Activated T-helper 2 cell treated with anti-CD3 and anti-CD28 coated beads, Interferon-gamma antibody, Interleukin-2, Interleukin-4, amounts not matched to agents 10 μg/mL and 5 μg/mL and 100 μg/mL, durations not matched to agents 14 hours and 24 hours and 36 hours (primary cell): ENCODE measurements at regions not wholly inside any gene's neighbourhood (a gene's known extent, or its start where the extent isn't known, plus 50 kb on each side); places are given as distances from the start of the nearest gene placed in this dataset.

Experiments used
- DNase-seq: peaks from one replicate; pipeline ENCODE4 v3.0.0; 2021; ENCODE audit warnings: low spot score
- H3K27ac Mint-ChIP-seq: one replicate; pipeline ENCODE4 v1.8.0; 2021; ENCODE audit warnings: mixed read lengths
- H3K27me3 Mint-ChIP-seq: one replicate; pipeline ENCODE4 v1.8.0; 2021; ENCODE audit warnings: low read depth, mixed read lengths
- H3K36me3 Mint-ChIP-seq: one replicate; pipeline ENCODE4 v1.8.0; 2021; ENCODE audit warnings: low read depth, mixed read lengths
- H3K4me1 Mint-ChIP-seq: one replicate; pipeline ENCODE4 v1.8.0; 2021; ENCODE audit warnings: low read depth, mixed read lengths
- H3K4me3 Mint-ChIP-seq: one replicate; pipeline ENCODE4 v1.8.0; 2021; ENCODE audit warnings: low read depth, mild to moderate bottlenecking, moderate library complexity, mixed read lengths
- H3K9me3 Mint-ChIP-seq: one replicate; pipeline ENCODE4 v1.8.0; 2021; ENCODE audit warnings: mixed read lengths
- intact Hi-C: fragments of 100-400 bp; cut with micrococcal nuclease; formaldehyde crosslinking; loops from one replicate; pipeline ENCODE4 v1.15.1; 2023

- Mint-ChIP-seq H3K4me1 (no peaks in the 10 kb centered on the region), H3K4me3 (no peak overlapping the region), H3K27me3 (no peaks in the 10 kb centered on the region), H3K36me3 (no peaks in the 10 kb centered on the region), H3K27ac (no peak overlapping the region), H3K9me3 (peaks cover 2% of the 10 kb centered on the region)
- intact Hi-C loops, result no loop called here
- DNase-seq, result no peak
These were observed 233.2 kb upstream of the MBL2 start for GRCh38 chr10:53005612-53006345.

GRCh38 chr10:53003094-53003493, 230.5 kb upstream of the MBL2 start:
- intact Hi-C loops, result no loop called here
- H3K4me3 Mint-ChIP-seq, result no peak overlapping the region
- peaks cover 4% of the 10 kb centered on the region for H3K9me3 Mint-ChIP-seq
- no peaks in the 10 kb centered on the region for H3K27me3 Mint-ChIP-seq
- no peaks in the 10 kb centered on the region for H3K36me3 Mint-ChIP-seq
- no peaks in the 10 kb centered on the region for H3K4me1 Mint-ChIP-seq
- no peak overlapping the region for H3K27ac Mint-ChIP-seq
- DNase-seq, result no peak

GRCh38 chr10:52999681-53000080, 227.1 kb upstream of the MBL2 start:
- intact Hi-C loops, result no loop called here
- no peak for DNase-seq
- no peak overlapping the region for H3K27ac Mint-ChIP-seq
- H3K27me3 Mint-ChIP-seq, result no peaks in the 10 kb centered on the region
- peaks cover 4% of the 10 kb centered on the region for H3K9me3 Mint-ChIP-seq
- no peak overlapping the region for H3K4me3 Mint-ChIP-seq
- no peaks in the 10 kb centered on the region for H3K36me3 Mint-ChIP-seq
- H3K4me1 Mint-ChIP-seq, result no peaks in the 10 kb centered on the region

GRCh38 chr10:52999258-52999657, 226.7 kb upstream of the MBL2 start:
- Mint-ChIP-seq H3K9me3 (peaks cover 4% of the 10 kb centered on the region), H3K36me3 (no peaks in the 10 kb centered on the region), H3K27ac (no peak overlapping the region), H3K4me1 (no peaks in the 10 kb centered on the region), H3K27me3 (no peaks in the 10 kb centered on the region), H3K4me3 (no peak overlapping the region)
- intact Hi-C loops, result no loop called here
- no peak for DNase-seq

- intact Hi-C loops, result no loop called here
- Mint-ChIP-seq H3K9me3 (peaks cover 7% of the 10 kb centered on the region), H3K36me3 (no peaks in the 10 kb centered on the region), H3K27me3 (no peaks in the 10 kb centered on the region), H3K27ac (no peak overlapping the region), H3K4me1 (no peaks in the 10 kb centered on the region), H3K4me3 (no peak overlapping the region)
- DNase-seq, result no peak
These were observed 224.4 kb upstream of the MBL2 start for GRCh38 chr10:52997007-52997406.

- H3K27ac Mint-ChIP-seq, result no peak overlapping the region
- no peaks in the 10 kb centered on the region for H3K4me1 Mint-ChIP-seq
- H3K9me3 Mint-ChIP-seq, result peaks cover 3% of the 10 kb centered on the region
- H3K4me3 Mint-ChIP-seq, result no peak overlapping the region
- intact Hi-C loops, result no loop called here
- H3K27me3 Mint-ChIP-seq, result no peaks in the 10 kb centered on the region
- DNase-seq, result no peak
- H3K36me3 Mint-ChIP-seq, result no peaks in the 10 kb centered on the region
These were observed 221.8 kb upstream of the MBL2 start for GRCh38 chr10:52994370-52994769.

- Mint-ChIP-seq H3K27me3 (no peaks in the 10 kb centered on the region), H3K36me3 (no peaks in the 10 kb centered on the region), H3K4me1 (no peaks in the 10 kb centered on the region)
These were observed 220.5 kb upstream of the MBL2 start for GRCh38 chr10:52993109-52993508.

GRCh38 chr10:52992567-52992966, 220.0 kb upstream of the MBL2 start:
- intact Hi-C loops, result no loop called here
- H3K36me3 Mint-ChIP-seq, result no peaks in the 10 kb centered on the region
- no peak overlapping the region for H3K4me3 Mint-ChIP-seq
- H3K9me3 Mint-ChIP-seq, result peaks cover 7% of the 10 kb centered on the region
- no peak for DNase-seq
- no peak overlapping the region for H3K27ac Mint-ChIP-seq
- no peaks in the 10 kb centered on the region for H3K4me1 Mint-ChIP-seq
- H3K27me3 Mint-ChIP-seq, result no peaks in the 10 kb centered on the region

More at GRCh38 chr10:52993109-52993508, 220.5 kb upstream of the MBL2 start:
- Mint-ChIP-seq H3K4me3 (no peak overlapping the region), H3K27ac (no peak overlapping the region), H3K9me3 (peaks cover 7% of the 10 kb centered on the region)
- no peak for DNase-seq
- intact Hi-C loops, result no loop called here

GRCh38 chr10:52988923-52989322, 216.3 kb upstream of the MBL2 start:
- H3K36me3 Mint-ChIP-seq, result no peaks in the 10 kb centered on the region
- H3K4me1 Mint-ChIP-seq, result no peaks in the 10 kb centered on the region
- no peak overlapping the region for H3K4me3 Mint-ChIP-seq
- peaks cover 16% of the 10 kb centered on the region for H3K9me3 Mint-ChIP-seq
- H3K27ac Mint-ChIP-seq, result no peak overlapping the region
- no peak for DNase-seq
- intact Hi-C loops, result no loop called here
- no peaks in the 10 kb centered on the region for H3K27me3 Mint-ChIP-seq

- Mint-ChIP-seq H3K27me3 (no peaks in the 10 kb centered on the region), H3K9me3 (peaks cover 18% of the 10 kb centered on the region), H3K36me3 (no peaks in the 10 kb centered on the region), H3K4me1 (no peaks in the 10 kb centered on the region), H3K4me3 (no peak overlapping the region), H3K27ac (no peak overlapping the region)
- intact Hi-C loops, result no loop called here
- no peak for DNase-seq
These were observed 213.5 kb upstream of the MBL2 start for GRCh38 chr10:52986125-52986524.

- no peak for DNase-seq
These were observed 211.6 kb upstream of the MBL2 start for GRCh38 chr10:52984169-52984568.

GRCh38 chr10:52979295-52979990, 206.9 kb upstream of the MBL2 start:
- no peaks in the 10 kb centered on the region for H3K27me3 Mint-ChIP-seq
- H3K27ac Mint-ChIP-seq, result no peak overlapping the region
- intact Hi-C loops, result no loop called here
- no peaks in the 10 kb centered on the region for H3K36me3 Mint-ChIP-seq
- H3K4me3 Mint-ChIP-seq, result no peak overlapping the region
- H3K9me3 Mint-ChIP-seq, result peaks cover 7% of the 10 kb centered on the region
- no peak for DNase-seq
- H3K4me1 Mint-ChIP-seq, result no peaks in the 10 kb centered on the region

More at GRCh38 chr10:52984169-52984568, 211.6 kb upstream of the MBL2 start:
- H3K9me3 Mint-ChIP-seq, result peaks cover 18% of the 10 kb centered on the region
- H3K27ac Mint-ChIP-seq, result no peak overlapping the region
- intact Hi-C loops, result no loop called here
- no peaks in the 10 kb centered on the region for H3K36me3 Mint-ChIP-seq
- no peaks in the 10 kb centered on the region for H3K4me1 Mint-ChIP-seq
- no peaks in the 10 kb centered on the region for H3K27me3 Mint-ChIP-seq
- no peak overlapping the region for H3K4me3 Mint-ChIP-seq

GRCh38 chr10:52977581-52977980, 205.0 kb upstream of the MBL2 start:
- H3K27me3 Mint-ChIP-seq, result no peaks in the 10 kb centered on the region
- peaks cover 9% of the 10 kb centered on the region for H3K9me3 Mint-ChIP-seq
- DNase-seq, result no peak
- H3K4me1 Mint-ChIP-seq, result no peaks in the 10 kb centered on the region
- H3K36me3 Mint-ChIP-seq, result no peaks in the 10 kb centered on the region
- no peak overlapping the region for H3K4me3 Mint-ChIP-seq
- intact Hi-C loops, result no loop called here
- H3K27ac Mint-ChIP-seq, result no peak overlapping the region
